ENCODE measurements at regions not wholly inside any gene's neighbourhood (a gene's known extent, or its start where the extent isn't known, plus 50 kb on each side); places are given as distances from the start of the nearest gene placed in this dataset.

GRCh38 chr1:95380909-95381308, 146.9 kb downstream of the RWDD3 start:
- H3K4me1 ChIP-seq (replicated peaks in 1 of 2), result peaks cover 11 to 17% of the 10 kb centered on the region in 2 donors
- ATAC-seq (replicated peaks in 6 of 8), result peak in 1 of 8 experiments; percentile 52
- in situ Hi-C loops (cut with MboI; ENCODE audit: low pct_unique_long_range_greater_than_20kb in 2 of 9, low sequenced_read_pairs in 9 of 9, unreplicated experiment in 9 of 9), result no loop called here
- WGBS, 10 experiments, result 0 to 72% (median 28%) methylated on average over 1 to 2 of the region's 2 CpGs; no CpG with 5 or more reads in 5 of the 10 experiments
- H3K27ac ChIP-seq, result no peak overlapping the region
- no peak overlapping the region for H3K4me3 ChIP-seq

GRCh38 chr1:95382000-95382786, 148.2 kb downstream of the RWDD3 start:
- in situ Hi-C loops (cut with MboI; ENCODE audit: low pct_unique_long_range_greater_than_20kb in 2 of 9, low sequenced_read_pairs in 9 of 9, unreplicated experiment in 9 of 9), result no loop called here
- H3K4me3 ChIP-seq, result no peak overlapping the region
- H3K4me1 ChIP-seq (replicated peaks in 1 of 2), result peaks cover 11 to 13% of the 10 kb centered on the region in 2 donors
- WGBS, 10 experiments, result 0 to 83% (median 45%) methylated on average over 2 to 4 of the region's 4 CpGs; no CpG with 5 or more reads in 2 of the 10 experiments
- ATAC-seq (replicated peaks in 6 of 8), result peak in 5 of 8 experiments; percentile 88 to 97 (median 96)
- H3K27ac ChIP-seq, result no peak overlapping the region

GRCh38 chr1:95383111-95383510, 149.1 kb downstream of the RWDD3 start:
- Histone ChIP-seq H3K27ac (no peak overlapping the region), H3K4me1 (replicated peaks in 1 of 2) (peaks cover 11 to 13% of the 10 kb centered on the region in 2 donors), H3K4me3 (no peak overlapping the region)
- in situ Hi-C loops (cut with MboI; ENCODE audit: low pct_unique_long_range_greater_than_20kb in 2 of 9, low sequenced_read_pairs in 9 of 9, unreplicated experiment in 9 of 9), result no loop called here
- no peak for ATAC-seq (replicated peaks in 6 of 8)
- WGBS, 10 experiments, result 0 to 75% (median 46%) methylated on average over 1 to 5 of the region's 5 CpGs

GRCh38 chr1:95384567-95384966, 150.6 kb downstream of the RWDD3 start:
- Histone ChIP-seq H3K4me3 (no peak overlapping the region), H3K4me1 (replicated peaks in 1 of 2) (peaks cover 11 to 13% of the 10 kb centered on the region in 2 donors), H3K27ac (no peak overlapping the region)
- in situ Hi-C loops (cut with MboI; ENCODE audit: low pct_unique_long_range_greater_than_20kb in 2 of 9, low sequenced_read_pairs in 9 of 9, unreplicated experiment in 9 of 9), result no loop called here
- 0 to 79% (median 52%) methylated on average over 1 to 3 of the region's 3 CpGs; no CpG with 5 or more reads in 3 of the 10 experiments for WGBS, 10 experiments
- ATAC-seq (replicated peaks in 6 of 8), result peak in 1 of 8 experiments; percentile 36

- ATAC-seq (replicated peaks in 6 of 8), result no peak
- 0 to 100% (median 82%) methylated on average over 1 of the region's 1 CpG; no CpG with 5 or more reads in 3 of the 10 experiments for WGBS, 10 experiments
- in situ Hi-C loops (cut with MboI; ENCODE audit: low pct_unique_long_range_greater_than_20kb in 2 of 9, low sequenced_read_pairs in 9 of 9, unreplicated experiment in 9 of 9), result no loop called here
- Histone ChIP-seq H3K27ac (no peak overlapping the region), H3K4me1 (replicated peaks in 1 of 2) (peaks cover 11 to 13% of the 10 kb centered on the region in 2 donors), H3K4me3 (no peak overlapping the region)
These were observed 152.4 kb downstream of the RWDD3 start for GRCh38 chr1:95386371-95386770.

GRCh38 chr1:95386915-95387314, 152.9 kb downstream of the RWDD3 start:
- ATAC-seq (replicated peaks in 6 of 8), result no peak
- peaks cover 9 to 12% of the 10 kb centered on the region in 2 donors for H3K4me1 ChIP-seq (replicated peaks in 1 of 2)
- H3K4me3 ChIP-seq, result no peak overlapping the region
- H3K27ac ChIP-seq, result no peak overlapping the region
- in situ Hi-C loops (cut with MboI; ENCODE audit: low pct_unique_long_range_greater_than_20kb in 2 of 9, low sequenced_read_pairs in 9 of 9, unreplicated experiment in 9 of 9), result no loop called here
- WGBS, 10 experiments, result 0 to 87% (median 67%) methylated on average over 1 to 5 of the region's 5 CpGs; no CpG with 5 or more reads in 2 of the 10 experiments

GRCh38 chr1:95388031-95388430, 154.0 kb downstream of the RWDD3 start:
- Histone ChIP-seq H3K4me1 (replicated peaks in 1 of 2) (peaks cover 0 to 4% of the 10 kb centered on the region in 2 donors), H3K27ac (no peak overlapping the region), H3K4me3 (no peak overlapping the region)
- ATAC-seq (replicated peaks in 6 of 8), result peak in 3 of 8 experiments; percentile 25 to 32 (median 26)
- 0 to 100% (median 73%) methylated on average over 1 to 3 of the region's 3 CpGs for WGBS, 10 experiments
- in situ Hi-C loops (cut with MboI; ENCODE audit: low pct_unique_long_range_greater_than_20kb in 2 of 9, low sequenced_read_pairs in 9 of 9, unreplicated experiment in 9 of 9), result no loop called here

- in situ Hi-C loops (cut with MboI; ENCODE audit: low pct_unique_long_range_greater_than_20kb in 2 of 9, low sequenced_read_pairs in 9 of 9, unreplicated experiment in 9 of 9), result no loop called here
- H3K4me1 ChIP-seq (replicated peaks in 1 of 2), result no peaks in the 10 kb centered on the region
- H3K27ac ChIP-seq, result no peak overlapping the region
- H3K4me3 ChIP-seq, result no peak overlapping the region
- no peak for ATAC-seq (replicated peaks in 6 of 8)
These were observed 159.4 kb downstream of the RWDD3 start for GRCh38 chr1:95393434-95393833.

GRCh38 chr1:95396557-95396956, 162.5 kb downstream of the RWDD3 start:
- Histone ChIP-seq H3K27ac (no peak overlapping the region), H3K4me3 (no peak overlapping the region), H3K4me1 (replicated peaks in 1 of 2) (no peaks in the 10 kb centered on the region)
- peak in 1 of 8 experiments; percentile 57 for ATAC-seq (replicated peaks in 6 of 8)
- 0 to 89% (median 67%) methylated on average over 1 to 3 of the region's 3 CpGs; no CpG with 5 or more reads in 1 of the 10 experiments for whole genome bisulfite sequencing, 10 experiments
- in situ Hi-C loops (cut with MboI; ENCODE audit: low pct_unique_long_range_greater_than_20kb in 2 of 9, low sequenced_read_pairs in 9 of 9, unreplicated experiment in 9 of 9), result no loop called here

GRCh38 chr1:95402780-95403179, 168.8 kb downstream of the RWDD3 start:
- Histone ChIP-seq H3K4me3 (no peak overlapping the region), H3K27ac (no peak overlapping the region), H3K4me1 (replicated peaks in 1 of 2) (peaks cover 9 to 12% of the 10 kb centered on the region in 2 donors)
- ATAC-seq (replicated peaks in 6 of 8), result peak in 3 of 8 experiments; percentile 80 to 82 (median 81)
- 0 to 100% (median 62%) methylated on average over 1 to 2 of the region's 2 CpGs; no CpG with 5 or more reads in 2 of the 10 experiments for WGBS, 10 experiments
- in situ Hi-C loops (cut with MboI; ENCODE audit: low pct_unique_long_range_greater_than_20kb in 2 of 9, low sequenced_read_pairs in 9 of 9, unreplicated experiment in 9 of 9), result no loop called here

GRCh38 chr1:95406279-95406678, 172.3 kb downstream of the RWDD3 start:
- H3K4me3 ChIP-seq, result no peak overlapping the region
- no peak for ATAC-seq (replicated peaks in 6 of 8)
- in situ Hi-C loops (cut with MboI; ENCODE audit: low pct_unique_long_range_greater_than_20kb in 2 of 9, low sequenced_read_pairs in 9 of 9, unreplicated experiment in 9 of 9), result no loop called here
- no peak overlapping the region for H3K27ac ChIP-seq
- WGBS, 10 experiments, result 33 to 100% (median 71%) methylated on average over 1 of the region's 1 CpG; no CpG with 5 or more reads in 3 of the 10 experiments
- peaks cover 23 to 31% of the 10 kb centered on the region in 2 donors for H3K4me1 ChIP-seq (replicated peaks in 1 of 2)

- in situ Hi-C loops (cut with MboI; ENCODE audit: low pct_unique_long_range_greater_than_20kb in 2 of 9, low sequenced_read_pairs in 9 of 9, unreplicated experiment in 9 of 9), result no loop called here
- 0 to 80% (median 43%) methylated on average over 1 to 10 of the region's 10 CpGs for WGBS, 10 experiments
- no peak overlapping the region for H3K4me3 ChIP-seq
- H3K27ac ChIP-seq, result peak overlapping the region; percentile 62 to 85
- peaks cover 23 to 31% of the 10 kb centered on the region in 2 donors for H3K4me1 ChIP-seq (replicated peaks in 1 of 2)
- ATAC-seq (replicated peaks in 6 of 8), result peak; percentile 52 to 77 (median 66)
These were observed 173.3 kb downstream of the RWDD3 start for GRCh38 chr1:95407131-95407885.

GRCh38 chr1:95407886-95408291, 173.9 kb downstream of the RWDD3 start:
- in situ Hi-C loops (cut with MboI; ENCODE audit: low pct_unique_long_range_greater_than_20kb in 2 of 9, low sequenced_read_pairs in 9 of 9, unreplicated experiment in 9 of 9), result no loop called here
- peak overlapping the region; percentile 62 to 85 for H3K27ac ChIP-seq
- no peak overlapping the region for H3K4me3 ChIP-seq
- ATAC-seq (replicated peaks in 6 of 8), result peak; percentile 66 to 92 (median 86)
- 8 to 37% (median 11%) methylated on average over 2 to 8 of the region's 8 CpGs; no CpG with 5 or more reads in 1 of the 10 experiments for WGBS, 10 experiments
- H3K4me1 ChIP-seq (replicated peaks in 1 of 2), result peaks cover 23 to 31% of the 10 kb centered on the region in 2 donors

Data from motor neuron (in vitro differentiated cells).